HEK293 (cell line): ENCODE measurements at regions not wholly inside any gene's neighbourhood (a gene's known extent, or its start where the extent isn't known, plus 50 kb on each side); places are given as distances from the start of the nearest gene placed in this dataset.

Experiments
- ZBTB48 ChIP-seq: fragments of 450-650 bp; formaldehyde crosslinking; IDR thresholded peaks from 2 replicates; pipeline ENCODE4 v1.5.1; 2016; ENCODE audit warnings: missing biosample characterization, missing genetic modification characterization
- ZEB2 ChIP-seq: fragments of 450-650 bp; formaldehyde crosslinking; IDR thresholded peaks from 2 replicates; pipeline ENCODE4 v1.5.1; 2016; ENCODE audit warnings: missing biosample characterization, missing genetic modification characterization
- ZNF114 ChIP-seq: fragments of 450-650 bp; formaldehyde crosslinking; IDR thresholded peaks from 2 replicates; pipeline ENCODE4 v1.5.0; 2017; ENCODE audit warnings: missing biosample characterization, missing genetic modification characterization
- ZNF146 ChIP-seq: fragments of 450-650 bp; formaldehyde crosslinking; IDR thresholded peaks from 2 replicates; pipeline ENCODE4 v1.5.1; 2016; ENCODE audit warnings: missing biosample characterization, missing genetic modification characterization
- ZNF449 ChIP-seq: fragments of 450-650 bp; formaldehyde crosslinking; IDR thresholded peaks from 2 replicates; pipeline ENCODE4 v1.5.1; 2017; ENCODE audit warnings: missing biosample characterization, mild to moderate bottlenecking, missing genetic modification characterization, moderate library complexity
- TF ChIP-seq, protein P1 (sequence below): fragments of 450-650 bp; formaldehyde crosslinking; IDR thresholded peaks from 2 replicates; pipeline ENCODE4 v1.5.1; 2016; ENCODE audit warnings: missing biosample characterization, missing genetic modification characterization
- TF ChIP-seq, protein P2 (sequence below): fragments of 450-650 bp; formaldehyde crosslinking; IDR thresholded peaks from 2 replicates; pipeline ENCODE4 v1.5.1; 2016; ENCODE audit warnings: missing biosample characterization, missing genetic modification characterization

- TF ChIP-seq, protein P1, sequence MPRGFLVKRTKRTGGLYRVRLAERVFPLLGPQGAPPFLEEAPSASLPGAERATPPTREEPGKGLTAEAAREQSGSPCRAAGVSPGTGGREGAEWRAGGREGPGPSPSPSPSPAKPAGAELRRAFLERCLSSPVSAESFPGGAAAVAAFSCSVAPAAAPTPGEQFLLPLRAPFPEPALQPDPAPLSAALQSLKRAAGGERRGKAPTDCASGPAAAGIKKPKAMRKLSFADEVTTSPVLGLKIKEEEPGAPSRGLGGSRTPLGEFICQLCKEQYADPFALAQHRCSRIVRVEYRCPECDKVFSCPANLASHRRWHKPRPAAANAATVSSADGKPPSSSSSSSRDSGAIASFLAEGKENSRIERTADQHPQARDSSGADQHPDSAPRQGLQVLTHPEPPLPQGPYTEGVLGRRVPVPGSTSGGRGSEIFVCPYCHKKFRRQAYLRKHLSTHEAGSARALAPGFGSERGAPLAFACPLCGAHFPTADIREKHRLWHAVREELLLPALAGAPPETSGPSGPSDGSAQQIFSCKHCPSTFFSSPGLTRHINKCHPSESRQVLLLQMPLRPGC (tag by site-specific recombination): no peak
- no peak for TF ChIP-seq ZNF114 (tag by site-specific recombination)
- TF ChIP-seq ZBTB48 (tag by site-specific recombination): no peak
- TF ChIP-seq ZNF449 (tag by site-specific recombination): no peak
- TF ChIP-seq ZEB2 (tag by site-specific recombination): no peak
- TF ChIP-seq, protein P2, sequence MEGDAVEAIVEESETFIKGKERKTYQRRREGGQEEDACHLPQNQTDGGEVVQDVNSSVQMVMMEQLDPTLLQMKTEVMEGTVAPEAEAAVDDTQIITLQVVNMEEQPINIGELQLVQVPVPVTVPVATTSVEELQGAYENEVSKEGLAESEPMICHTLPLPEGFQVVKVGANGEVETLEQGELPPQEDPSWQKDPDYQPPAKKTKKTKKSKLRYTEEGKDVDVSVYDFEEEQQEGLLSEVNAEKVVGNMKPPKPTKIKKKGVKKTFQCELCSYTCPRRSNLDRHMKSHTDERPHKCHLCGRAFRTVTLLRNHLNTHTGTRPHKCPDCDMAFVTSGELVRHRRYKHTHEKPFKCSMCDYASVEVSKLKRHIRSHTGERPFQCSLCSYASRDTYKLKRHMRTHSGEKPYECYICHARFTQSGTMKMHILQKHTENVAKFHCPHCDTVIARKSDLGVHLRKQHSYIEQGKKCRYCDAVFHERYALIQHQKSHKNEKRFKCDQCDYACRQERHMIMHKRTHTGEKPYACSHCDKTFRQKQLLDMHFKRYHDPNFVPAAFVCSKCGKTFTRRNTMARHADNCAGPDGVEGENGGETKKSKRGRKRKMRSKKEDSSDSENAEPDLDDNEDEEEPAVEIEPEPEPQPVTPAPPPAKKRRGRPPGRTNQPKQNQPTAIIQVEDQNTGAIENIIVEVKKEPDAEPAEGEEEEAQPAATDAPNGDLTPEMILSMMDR: no peak
- TF ChIP-seq ZNF146 (tag by site-specific recombination): no peak
These were observed 122.2 kb upstream of the FBXL7 start for GRCh38 chr5:15377573-15378340.
